NCI-H146 treated with DMSO at 0.1 percent for 48 hours (cell line): ENCODE measurements at regions not wholly inside any gene's neighbourhood (a gene's known extent, or its start where the extent isn't known, plus 50 kb on each side); places are given as distances from the start of the nearest gene placed in this dataset.

ENCODE experiments used
- DNase-seq: peaks from one replicate; lab custom pipeline; 2025; ENCODE audit not compliant: unreplicated experiment; lab: John Stamatoyannopoulos, UW

- no peak for DNase-seq
These were observed 310.7 kb downstream of the TNS1 start for GRCh38 chr2:217691920-217692666.

GRCh38 chr2:217691516-217691915 lies 311.3 kb downstream of the TNS1 start:
- DNase-seq = no peak

- DNase-seq = no peak
These were observed 313.7 kb downstream of the TNS1 start for GRCh38 chr2:217689053-217689452.

- no peak for DNase-seq
These were observed 314.3 kb downstream of the TNS1 start for GRCh38 chr2:217688494-217688893.

- DNase-seq = no peak
These were observed 315.0 kb downstream of the TNS1 start for GRCh38 chr2:217687771-217688170.

- no peak for DNase-seq
These were observed 317.6 kb downstream of the TNS1 start for GRCh38 chr2:217685255-217685605.

GRCh38 chr2:217684431-217685254 lies 318.2 kb downstream of the TNS1 start:
- no peak for DNase-seq

- no peak for DNase-seq
These were observed 319.5 kb downstream of the TNS1 start for GRCh38 chr2:217683106-217683870.

GRCh38 chr2:217681791-217682190 lies 321.0 kb downstream of the TNS1 start:
- no peak for DNase-seq

GRCh38 chr2:217680381-217680780 lies 322.4 kb downstream of the TNS1 start:
- no peak for DNase-seq

GRCh38 chr2:217673627-217674026 lies 329.2 kb downstream of the TNS1 start:
- no peak for DNase-seq

- no peak for DNase-seq
These were observed 330.3 kb downstream of the TNS1 start for GRCh38 chr2:217672472-217672871.

- no peak for DNase-seq
These were observed 330.9 kb downstream of the TNS1 start for GRCh38 chr2:217671871-217672270.

GRCh38 chr2:217671075-217671474 lies 331.7 kb downstream of the TNS1 start:
- DNase-seq = no peak

- no peak for DNase-seq
These were observed 333.0 kb downstream of the TNS1 start for GRCh38 chr2:217669831-217670230.

- no peak for DNase-seq
These were observed 335.3 kb downstream of the TNS1 start for GRCh38 chr2:217667512-217667911.

GRCh38 chr2:217667035-217667434 lies 335.8 kb downstream of the TNS1 start:
- DNase-seq = no peak

GRCh38 chr2:217666338-217666737 lies 336.5 kb downstream of the TNS1 start:
- no peak for DNase-seq

- DNase-seq = no peak
These were observed 338.0 kb downstream of the TNS1 start for GRCh38 chr2:217664761-217665160.

- no peak for DNase-seq
These were observed 339.7 kb downstream of the TNS1 start for GRCh38 chr2:217662984-217663602.

- no peak for DNase-seq
These were observed 341.4 kb downstream of the TNS1 start for GRCh38 chr2:217661378-217661777.
